ENCODE measurements at regions not wholly inside any gene's neighbourhood (a gene's known extent, or its start where the extent isn't known, plus 50 kb on each side); places are given as distances from the start of the nearest gene placed in this dataset.

- Histone ChIP-seq H3K36me3 (ENCODE audit: control insufficient read depth, insufficient read depth, low read length) (no peaks in the 10 kb centered on the region), H3K27me3 (ENCODE audit: control insufficient read depth, insufficient read depth, low read length) (no peaks in the 10 kb centered on the region), H3K4me3 (ENCODE audit: low read depth, low read length) (no peak overlapping the region)
- no peak for DNase-seq (ENCODE audit: low read depth)
- TF ChIP-seq CTCF (IDR thresholded peaks at IDR 0.05; ENCODE audit: insufficient read depth, low read length, poor library complexity, severe bottlenecking): no peak
Observed at GRCh38 chr2:217386041-217386440, 526.2 kb upstream of the TNP1 start.

GRCh38 chr2:217383620-217384019, 523.8 kb upstream of the TNP1 start:
- Histone ChIP-seq H3K4me3 (ENCODE audit: low read depth, low read length) (no peak overlapping the region), H3K36me3 (ENCODE audit: control insufficient read depth, insufficient read depth, low read length) (no peaks in the 10 kb centered on the region), H3K27me3 (ENCODE audit: control insufficient read depth, insufficient read depth, low read length) (no peaks in the 10 kb centered on the region)
- no peak for TF ChIP-seq CTCF (IDR thresholded peaks at IDR 0.05; ENCODE audit: insufficient read depth, low read length, poor library complexity, severe bottlenecking)
- DNase-seq (ENCODE audit: low read depth): no peak

- no peaks in the 10 kb centered on the region for H3K27me3 ChIP-seq (ENCODE audit: control insufficient read depth, insufficient read depth, low read length)
- H3K36me3 ChIP-seq (ENCODE audit: control insufficient read depth, insufficient read depth, low read length): no peaks in the 10 kb centered on the region
- no peak for TF ChIP-seq CTCF (IDR thresholded peaks at IDR 0.05; ENCODE audit: insufficient read depth, low read length, poor library complexity, severe bottlenecking)
- H3K4me3 ChIP-seq (ENCODE audit: low read depth, low read length): no peak overlapping the region
- no peak for DNase-seq (ENCODE audit: low read depth)
Observed at GRCh38 chr2:217382794-217383193, 522.9 kb upstream of the TNP1 start.

GRCh38 chr2:217379807-217380206, 519.9 kb upstream of the TNP1 start:
- H3K27me3 ChIP-seq (ENCODE audit: control insufficient read depth, insufficient read depth, low read length): no peaks in the 10 kb centered on the region
- H3K36me3 ChIP-seq (ENCODE audit: control insufficient read depth, insufficient read depth, low read length): no peaks in the 10 kb centered on the region
- DNase-seq (ENCODE audit: low read depth): no peak
- no peak overlapping the region for H3K4me3 ChIP-seq (ENCODE audit: low read depth, low read length)
- TF ChIP-seq CTCF (IDR thresholded peaks at IDR 0.05; ENCODE audit: insufficient read depth, low read length, poor library complexity, severe bottlenecking): no peak

GRCh38 chr2:217372794-217373193, 512.9 kb upstream of the TNP1 start:
- TF ChIP-seq CTCF (IDR thresholded peaks at IDR 0.05; ENCODE audit: insufficient read depth, low read length, poor library complexity, severe bottlenecking): no peak
- no peaks in the 10 kb centered on the region for H3K27me3 ChIP-seq (ENCODE audit: control insufficient read depth, insufficient read depth, low read length)
- no peaks in the 10 kb centered on the region for H3K36me3 ChIP-seq (ENCODE audit: control insufficient read depth, insufficient read depth, low read length)
- no peak overlapping the region for H3K4me3 ChIP-seq (ENCODE audit: low read depth, low read length)
- DNase-seq (ENCODE audit: low read depth): no peak

- no peak for TF ChIP-seq CTCF (IDR thresholded peaks at IDR 0.05; ENCODE audit: insufficient read depth, low read length, poor library complexity, severe bottlenecking)
- DNase-seq (ENCODE audit: low read depth): no peak
- H3K27me3 ChIP-seq (ENCODE audit: control insufficient read depth, insufficient read depth, low read length): no peaks in the 10 kb centered on the region
Observed at GRCh38 chr2:217371781-217372213, 511.9 kb upstream of the TNP1 start.

More at GRCh38 chr2:217371781-217372213, 511.9 kb upstream of the TNP1 start:
- Histone ChIP-seq H3K4me3 (ENCODE audit: low read depth, low read length) (no peak overlapping the region), H3K36me3 (ENCODE audit: control insufficient read depth, insufficient read depth, low read length) (no peaks in the 10 kb centered on the region)
